HEK293T (cell line): ENCODE measurements at regions not wholly inside any gene's neighbourhood (a gene's known extent, or its start where the extent isn't known, plus 50 kb on each side); places are given as distances from the start of the nearest gene placed in this dataset.
A peak's percentile ranks its signal among the peaks of the same experiment; 100 is the strongest.

Source experiments
- CTCF ChIA-PET: fragments of 350-600 bp; formaldehyde crosslinking; extraction: SDS; loops from one replicate; lab custom pipeline; 2021; ENCODE audit warnings: antibody characterized with exemption, inconsistent platforms; lab: Yijun Ruan, JAX
- POLR2A ChIA-PET: fragments of 350-600 bp; formaldehyde crosslinking; extraction: SDS; loops from one replicate; lab custom pipeline; 2020; ENCODE audit warnings: antibody characterized with exemption, inconsistent platforms; lab: Yijun Ruan, JAX
- DNase-seq: peaks from one replicate; pipeline ENCODE4 v3.0.0; 2012; ENCODE audit warnings: mixed read lengths; ENCODE audit errors: extremely low spot score
- ARNT ChIP-seq: fragments of 450-650 bp; IDR thresholded peaks from 2 replicates; pipeline ENCODE4 v1.6.1; 2017; ENCODE audit warnings: mild to moderate bottlenecking
- BHLHE40 ChIP-seq: fragments of 450-650 bp; IDR thresholded peaks from 2 replicates; pipeline ENCODE4 v1.6.1; 2016; ENCODE audit warnings: mild to moderate bottlenecking, moderate library complexity, borderline replicate concordance
- CTBP1 ChIP-seq: fragments of 450-650 bp; IDR thresholded peaks from 2 replicates; pipeline ENCODE4 v1.6.1; 2016; ENCODE audit warnings: borderline replicate concordance
- ELF4 ChIP-seq: fragments of 450-650 bp; IDR thresholded peaks from 2 replicates; pipeline ENCODE4 v1.6.1; 2017; ENCODE audit warnings: antibody characterized with exemption
- FOXA1 ChIP-seq: fragments of 450-650 bp; IDR thresholded peaks from 2 replicates; pipeline ENCODE4 v1.6.1; 2016; ENCODE audit warnings: mild to moderate bottlenecking
- FOXK2 ChIP-seq: fragments of 450-650 bp; IDR thresholded peaks from 2 replicates; pipeline ENCODE4 v1.6.1; 2016; ENCODE audit warnings: mild to moderate bottlenecking
- FOXM1 ChIP-seq: fragments of 450-650 bp; IDR thresholded peaks from 2 replicates; pipeline ENCODE4 v1.6.1; 2017; ENCODE audit warnings: mild to moderate bottlenecking, borderline replicate concordance
- HDGF ChIP-seq: fragments of 450-650 bp; IDR thresholded peaks from 2 replicates; pipeline ENCODE4 v1.6.1; 2017; ENCODE audit warnings: antibody characterized with exemption, borderline replicate concordance
- L3MBTL2 ChIP-seq: fragments of 450-650 bp; conservative IDR thresholded peaks from 2 replicates; pipeline ENCODE4 v1.6.1; 2016; ENCODE audit warnings: mild to moderate bottlenecking
- LEF1 ChIP-seq: fragments of 450-650 bp; IDR thresholded peaks from 2 replicates; pipeline ENCODE4 v1.6.1; 2017; ENCODE audit warnings: mild to moderate bottlenecking, borderline replicate concordance
- NFRKB ChIP-seq: fragments of 450-650 bp; IDR thresholded peaks from 2 replicates; pipeline ENCODE4 v1.6.1; 2016; ENCODE audit warnings: mild to moderate bottlenecking, moderate library complexity
- PKNOX1 ChIP-seq: fragments of 450-650 bp; IDR thresholded peaks from 2 replicates; pipeline ENCODE4 v1.6.1; 2016
- SP1 ChIP-seq: fragments of 450-650 bp; IDR thresholded peaks from 2 replicates; pipeline ENCODE4 v1.6.1; 2017
- SUZ12 ChIP-seq: fragments of 450-650 bp; IDR thresholded peaks from 2 replicates; pipeline ENCODE4 v1.6.1; 2016; ENCODE audit warnings: mild to moderate bottlenecking
- TARDBP ChIP-seq: fragments of 450-650 bp; IDR thresholded peaks from 2 replicates; pipeline ENCODE4 v1.6.1; 2016
- ZNF384 ChIP-seq: fragments of 450-650 bp; IDR thresholded peaks from 2 replicates; pipeline ENCODE4 v1.6.1; 2016

GRCh38 chr6:122052346-122052900 lies 347.0 kb upstream of the HSF2 start:
- ChIA-PET POLR2A (interaction anchor here (1.7 kb wide), 1 partner anchor 13 kb away, joined by 3 read pairs; no protein-coding TSS in a partner anchor), CTCF (no interaction called here)
- TF ChIP-seq FOXA1 (no peak), SP1 (no peak), ELF4 (no peak), L3MBTL2 (no peak), PKNOX1 (no peak; the same call in 1 of the 2 replicates), CTBP1 (no peak), LEF1 (no peak), SUZ12 (no peak), NFRKB (no peak)
- DNase-seq = no peak

GRCh38 chr6:122059918-122060317 lies 339.5 kb upstream of the HSF2 start:
- DNase-seq = no peak
- no peak for TF ChIP-seq PKNOX1
- TF ChIP-seq FOXK2 = no peak
- no peak for TF ChIP-seq ELF4
- no peak for TF ChIP-seq SUZ12
- no peak for TF ChIP-seq ARNT
- no peak for TF ChIP-seq FOXM1
- TF ChIP-seq LEF1 = no peak
- no peak for TF ChIP-seq ZNF384
- no peak for TF ChIP-seq L3MBTL2
- no peak for TF ChIP-seq SP1
- TF ChIP-seq HDGF = no peak
- TF ChIP-seq FOXA1 = no peak
- no peak for TF ChIP-seq NFRKB
- ChIA-PET POLR2A (interaction anchor here (0.6 kb wide), 1 partner anchor 761 kb away, joined by 3 read pairs; no protein-coding TSS in a partner anchor), CTCF (no interaction called here)

GRCh38 chr6:122061855-122062254 lies 337.6 kb upstream of the HSF2 start:
- ChIA-PET CTCF (no interaction called here), POLR2A (no interaction called here)
- TF ChIP-seq SP1 (no peak), HDGF (no peak), L3MBTL2 (no peak), CTBP1 (no peak), FOXM1 (no peak), NFRKB (no peak), ELF4 (no peak), TARDBP (no peak), LEF1 (no peak), PKNOX1 (no peak), FOXK2 (no peak), ARNT (no peak), BHLHE40 (no peak), FOXA1 (no peak), ZNF384 (no peak), SUZ12 (no peak)
- no peak for DNase-seq

- TF ChIP-seq ZNF384 (peak; percentile 46; the same call in 1 of the 2 replicates), ARNT (peak; percentile 83), BHLHE40 (no peak), FOXK2 (no peak)
- CTCF ChIA-PET = no interaction called here
- POLR2A ChIA-PET = no interaction called here
- DNase-seq = peak; percentile 52
Measured at GRCh38 chr6:122063076-122063475, 336.4 kb upstream of the HSF2 start.

GRCh38 chr6:122063761-122064160 lies 335.7 kb upstream of the HSF2 start:
- no peak for DNase-seq
- ChIA-PET CTCF (no interaction called here), POLR2A (no interaction called here)
- no peak for TF ChIP-seq ZNF384
- TF ChIP-seq ARNT = no peak
- no peak for TF ChIP-seq BHLHE40
- TF ChIP-seq HDGF = no peak

- POLR2A ChIA-PET = no interaction called here
Measured at GRCh38 chr6:122066200-122066599, 333.3 kb upstream of the HSF2 start.

More at GRCh38 chr6:122066200-122066599, 333.3 kb upstream of the HSF2 start:
- no peak for DNase-seq
- TF ChIP-seq ELF4 (no peak), ARNT (no peak), FOXK2 (no peak), SUZ12 (no peak), SP1 (no peak), FOXM1 (no peak), ZNF384 (no peak), LEF1 (no peak), FOXA1 (no peak), NFRKB (no peak), CTBP1 (no peak), TARDBP (no peak), PKNOX1 (no peak), BHLHE40 (no peak)
- CTCF ChIA-PET = no interaction called here
